HG02798 (cell line): ENCODE measurements at regions not wholly inside any gene's neighbourhood (a gene's known extent, or its start where the extent isn't known, plus 50 kb on each side); places are given as distances from the start of the nearest gene placed in this dataset.

Experiments
- ATAC-seq: cut with Tn5 transposase; IDR thresholded peaks from one replicate; pipeline ENCODE4 v1.9.1; 2021; ENCODE audit warnings: mild to moderate bottlenecking; ENCODE audit not compliant: unreplicated experiment, poor library complexity

DNA sequence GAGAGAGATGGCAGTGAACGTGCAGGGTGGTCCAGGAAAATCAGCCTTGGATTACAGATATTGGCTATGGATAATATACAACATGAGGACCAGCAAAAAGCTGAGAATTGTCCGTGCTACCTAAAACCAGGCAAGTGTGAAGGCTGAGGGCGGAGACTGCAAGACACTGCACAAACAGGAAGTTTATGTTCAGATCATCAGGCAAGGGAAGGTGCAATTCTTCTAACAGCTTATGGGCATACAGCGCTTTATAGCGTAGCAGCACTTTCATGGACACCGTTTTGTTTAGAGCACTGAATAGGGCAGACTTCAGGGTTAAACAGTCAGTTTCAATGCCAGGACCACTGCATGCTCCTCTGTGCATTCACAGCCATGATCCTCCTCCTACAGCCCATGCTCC lies 93.1 kb upstream of the TMEM45B start:
- no peak for ATAC-seq

DNA sequence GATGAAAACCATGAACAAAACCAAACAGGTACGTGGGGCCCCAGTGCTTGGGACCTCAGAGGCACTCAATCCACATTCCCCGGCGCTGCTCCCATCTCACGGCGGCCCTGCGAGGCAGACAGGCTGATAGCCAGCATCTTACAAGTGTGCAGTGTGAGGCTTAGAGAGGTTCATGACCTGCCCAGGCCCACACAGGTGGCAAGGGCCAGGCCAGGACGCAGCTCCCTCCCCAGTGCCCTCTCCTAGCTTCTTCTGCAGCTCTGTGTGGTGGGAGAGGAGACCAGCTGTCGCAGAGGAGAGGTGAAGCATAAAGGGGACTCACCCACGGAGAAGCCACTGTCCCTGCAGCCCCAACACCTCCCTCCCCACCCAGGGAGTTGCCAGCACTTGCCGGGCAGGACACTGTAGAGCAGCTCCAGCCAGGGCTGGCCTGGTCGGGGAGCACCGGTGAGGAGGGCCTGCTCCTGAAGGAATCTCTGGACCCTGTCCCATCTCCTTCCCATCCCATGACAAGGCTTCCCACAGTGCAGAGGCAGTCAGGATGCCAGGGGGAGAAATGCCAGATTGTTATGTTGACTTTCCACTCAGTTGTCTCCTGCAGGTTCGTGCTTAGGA lies 92.4 kb upstream of the TMEM45B start:
- ATAC-seq = no peak

DNA sequence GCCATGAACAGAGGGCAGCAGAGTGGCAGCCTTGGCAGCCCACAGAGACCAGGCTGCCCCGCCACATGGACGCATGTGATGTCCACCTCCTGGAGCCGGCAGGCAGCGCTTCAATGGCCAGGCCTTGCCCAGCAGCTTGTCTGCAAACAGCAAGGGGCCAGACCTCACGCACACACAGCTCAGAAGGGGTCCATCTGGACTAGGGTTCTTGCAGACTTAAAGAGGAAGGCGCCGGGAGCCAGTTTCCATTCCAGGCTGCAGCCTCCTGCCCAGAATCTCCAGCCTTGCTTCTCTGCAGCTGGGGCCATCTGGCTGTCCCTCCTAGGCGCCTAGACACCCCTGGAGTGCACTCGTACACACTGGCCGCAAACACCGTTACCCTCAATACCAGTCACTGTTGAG lies 91.9 kb upstream of the TMEM45B start:
- ATAC-seq = no peak

DNA sequence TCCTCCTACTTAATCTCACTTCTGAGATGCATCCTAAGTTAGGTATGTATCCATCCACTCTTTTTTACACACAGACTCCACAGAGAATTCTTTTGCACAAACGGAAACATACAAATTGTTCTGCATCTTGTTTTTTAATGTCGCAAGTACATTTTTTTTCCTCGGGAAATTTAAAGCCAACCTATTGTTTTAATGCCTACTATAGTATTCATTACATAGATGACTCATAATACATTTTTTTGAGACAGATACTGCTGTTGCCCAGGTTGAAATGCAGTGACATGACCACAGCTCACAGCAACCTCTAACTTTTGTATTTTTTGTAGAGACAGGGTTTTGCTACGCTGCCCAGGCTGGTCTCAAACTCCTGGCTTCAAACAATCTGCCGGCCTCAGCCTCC lies 90.8 kb upstream of the TMEM45B start:
- no peak for ATAC-seq

DNA sequence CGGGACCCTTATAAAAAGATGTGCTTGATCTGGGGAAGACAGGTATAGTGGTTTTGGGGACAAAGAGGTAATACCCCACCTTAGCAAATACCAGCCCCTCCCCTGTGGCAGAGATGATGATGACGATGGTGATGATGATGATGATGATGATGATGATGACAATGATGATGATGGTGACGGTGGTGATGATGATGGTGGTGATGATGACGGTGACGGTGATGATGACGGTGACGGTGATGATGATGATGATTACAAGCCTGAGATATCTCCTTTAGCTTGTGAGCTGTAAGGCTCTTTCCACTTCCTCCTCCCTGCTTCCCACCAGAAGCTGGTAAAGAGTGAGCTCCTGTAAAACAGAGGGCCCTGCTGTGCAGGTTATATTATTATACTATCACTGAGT lies 89.5 kb upstream of the TMEM45B start:
- ATAC-seq = no peak

DNA sequence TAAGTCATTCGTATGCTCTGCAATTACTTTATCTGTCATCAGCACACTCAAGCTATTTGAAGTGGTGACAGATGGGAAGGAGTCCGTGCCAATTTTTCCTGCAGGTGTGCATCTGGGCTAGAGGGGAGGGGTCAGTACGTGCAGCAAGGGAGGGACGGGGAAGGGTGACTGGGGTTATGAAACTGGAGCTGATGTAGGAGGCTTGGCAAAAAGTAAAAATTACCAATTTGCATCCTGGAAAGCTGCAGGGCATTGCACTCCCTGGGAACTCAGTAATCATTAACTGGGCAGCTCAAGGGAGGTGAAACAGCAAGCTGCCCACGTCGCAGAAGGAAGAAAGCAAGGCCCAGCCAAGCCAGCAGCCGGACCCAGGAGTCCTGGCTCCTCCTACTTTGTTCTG lies 87.1 kb upstream of the TMEM45B start:
- no peak for ATAC-seq

DNA sequence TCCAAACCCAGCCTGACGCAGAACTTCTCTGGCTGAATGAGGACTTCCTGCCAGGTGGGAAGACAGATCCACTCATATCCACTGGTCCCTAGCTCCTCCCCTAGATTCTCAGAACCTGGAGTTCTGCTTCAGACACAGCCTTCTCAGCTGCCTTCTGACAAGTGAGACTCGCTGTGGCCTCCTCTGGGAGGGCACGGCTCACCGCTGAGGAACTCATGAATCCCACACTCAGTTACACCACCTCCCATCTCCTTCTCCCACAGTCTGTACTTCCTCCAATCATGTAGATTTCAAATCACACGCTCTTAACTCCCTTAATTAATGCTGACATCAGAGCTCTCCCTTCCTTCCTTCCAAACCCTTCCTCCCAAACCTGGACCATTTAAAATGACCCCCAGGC lies 86.4 kb upstream of the TMEM45B start:
- no peak for ATAC-seq

DNA sequence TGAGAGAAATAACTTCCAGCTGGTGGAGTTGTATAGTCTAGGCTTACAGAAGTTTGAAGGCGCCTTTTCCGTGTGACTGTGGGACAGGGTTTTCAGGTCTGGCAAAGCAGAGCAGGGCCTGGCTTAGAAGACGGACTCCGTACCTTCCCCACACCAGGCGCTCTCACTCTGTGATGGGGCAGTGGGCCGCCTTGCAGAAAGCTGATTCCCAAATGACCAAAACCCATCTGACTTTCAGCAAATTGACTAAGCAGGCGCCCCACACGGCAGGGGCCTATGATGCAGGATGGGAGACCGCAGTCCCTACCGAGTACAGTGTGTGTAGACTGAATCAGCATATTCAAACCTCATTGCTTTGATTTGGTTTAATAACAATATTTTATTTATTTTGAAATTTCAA lies 85.8 kb upstream of the TMEM45B start:
- ATAC-seq = no peak

DNA sequence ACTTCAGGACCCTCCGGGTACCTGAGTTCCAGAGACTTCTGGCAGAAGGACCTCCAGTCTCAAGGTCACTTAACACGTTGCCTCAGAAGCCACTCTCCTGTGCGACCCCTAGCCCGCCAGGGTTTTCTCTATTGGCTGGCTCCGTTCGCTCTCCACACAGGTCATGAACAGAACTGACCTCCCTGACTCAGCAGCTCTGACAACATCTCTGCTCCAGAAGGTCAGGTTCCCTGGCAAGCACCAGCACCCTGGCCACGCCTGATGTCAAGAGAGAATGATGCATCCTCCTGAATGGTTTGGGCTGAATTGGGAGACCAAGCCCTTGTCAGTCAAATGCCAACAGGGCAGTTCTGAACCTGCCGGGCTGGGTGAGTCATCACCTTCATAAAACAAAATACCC lies 84.3 kb upstream of the TMEM45B start:
- no peak for ATAC-seq

DNA sequence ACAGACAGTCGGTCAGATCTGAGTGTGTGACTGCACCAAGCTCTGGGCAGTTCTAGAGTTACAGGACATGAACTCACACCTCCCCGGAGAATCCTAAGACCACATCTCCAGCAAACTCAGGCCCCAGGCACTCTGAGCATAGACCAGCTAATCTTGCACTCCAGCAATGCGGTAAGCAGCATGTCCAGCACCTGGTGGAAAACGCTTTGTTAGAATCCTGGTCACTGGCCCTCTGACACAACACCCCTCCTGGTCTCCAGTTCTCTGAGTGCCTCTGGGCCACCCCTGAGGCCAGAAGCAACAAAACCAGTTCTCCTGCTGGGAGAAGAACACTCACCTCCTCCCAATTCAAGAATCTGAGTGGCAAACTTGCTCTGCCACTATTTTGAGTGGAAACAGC lies 82.7 kb upstream of the TMEM45B start:
- ATAC-seq = no peak

DNA sequence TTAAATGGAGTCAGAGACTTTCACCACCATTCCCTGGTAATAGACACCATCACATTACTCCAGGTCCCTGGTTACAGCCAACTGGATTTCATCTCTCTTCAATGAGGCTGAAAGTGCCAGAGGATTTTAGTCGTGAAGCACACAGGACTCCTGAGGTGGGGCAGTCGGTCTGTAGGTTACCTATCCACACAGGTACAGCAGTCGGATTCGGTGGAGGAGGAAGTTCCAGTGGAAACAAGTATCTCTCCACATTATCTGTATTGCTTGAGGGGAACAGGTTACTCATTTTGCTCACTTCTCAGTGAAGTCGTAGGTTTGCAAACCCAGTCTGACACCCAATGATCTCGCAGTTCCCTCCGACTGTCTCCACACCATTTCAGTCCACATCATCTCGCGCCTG lies 82.3 kb upstream of the TMEM45B start:
- ATAC-seq = no peak

DNA sequence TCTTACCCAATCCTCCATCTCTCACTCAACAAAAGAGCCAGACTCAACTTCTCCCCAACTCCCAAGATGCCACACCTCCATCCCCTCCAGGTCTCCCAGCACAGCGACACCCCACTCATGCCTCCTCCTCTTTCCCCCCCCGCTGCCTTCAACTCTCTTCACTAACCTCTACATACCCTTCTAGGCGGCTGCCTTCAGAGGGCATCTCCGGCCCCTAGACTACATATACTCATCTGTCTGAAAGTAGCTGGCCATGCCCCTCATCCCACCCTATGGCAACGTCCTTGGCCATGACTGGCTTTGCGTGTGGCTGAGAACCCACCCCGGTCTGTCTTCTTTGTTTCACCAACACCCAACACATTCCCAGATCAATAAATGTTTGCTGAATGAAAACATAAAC lies 81.7 kb upstream of the TMEM45B start:
- no peak for ATAC-seq

DNA sequence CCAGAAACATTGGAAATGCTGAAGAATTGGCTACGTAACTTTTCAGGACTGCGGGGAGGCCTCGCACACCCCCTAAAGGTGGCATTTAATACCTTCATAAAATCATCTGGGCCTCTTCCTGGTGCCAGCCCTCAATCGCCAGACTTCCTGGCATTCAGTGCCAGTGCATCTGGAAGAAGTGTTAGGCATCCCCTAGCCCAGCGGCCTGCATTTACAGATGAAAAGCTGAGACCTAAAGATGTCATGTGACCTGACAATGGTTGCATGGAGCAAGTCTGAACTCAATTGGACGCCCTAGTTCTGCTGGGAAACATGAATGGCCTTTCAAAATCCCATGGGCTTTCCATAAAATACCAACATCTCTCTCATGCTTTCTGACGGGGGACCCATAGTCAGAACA lies 81.0 kb upstream of the TMEM45B start:
- ATAC-seq = no peak

DNA sequence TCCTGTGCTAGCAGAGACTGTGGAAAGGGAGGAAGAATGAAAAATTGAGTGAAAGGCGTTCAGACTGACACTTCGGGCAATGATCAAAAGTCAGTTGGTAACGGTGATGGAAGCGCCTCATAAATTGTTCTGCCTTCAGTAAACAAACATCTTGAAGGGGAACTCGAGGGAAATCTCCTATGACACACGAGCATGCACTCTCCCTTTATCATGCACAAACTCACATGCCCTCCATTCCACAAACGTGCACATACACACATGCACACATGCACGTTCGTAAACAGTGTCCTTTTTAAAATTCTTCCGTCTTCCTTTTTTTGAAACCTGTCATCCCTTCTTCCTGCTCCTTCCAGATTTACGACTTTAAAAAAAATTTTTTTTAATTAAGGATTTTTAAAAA lies 77.8 kb upstream of the TMEM45B start:
- ATAC-seq = no peak

DNA sequence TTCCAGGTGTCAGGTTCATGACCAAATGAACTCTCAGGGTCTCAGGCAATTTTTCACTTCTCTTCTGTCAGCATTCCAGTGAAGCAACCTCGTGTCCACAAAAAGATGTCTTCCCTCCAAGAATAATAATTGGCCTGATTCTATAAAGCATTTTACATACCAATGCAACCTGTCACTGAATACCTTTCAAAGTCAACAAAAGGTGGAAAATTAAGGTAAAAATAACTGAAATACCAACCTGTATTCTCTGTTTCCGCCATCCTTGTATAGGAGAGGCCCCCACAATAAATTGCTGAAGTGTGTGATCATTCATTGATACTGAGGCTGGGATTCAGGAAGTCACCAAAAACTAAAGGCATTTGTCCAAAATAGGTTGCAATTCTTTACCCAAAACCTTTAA lies 77.4 kb upstream of the TMEM45B start:
- ATAC-seq = no peak

DNA sequence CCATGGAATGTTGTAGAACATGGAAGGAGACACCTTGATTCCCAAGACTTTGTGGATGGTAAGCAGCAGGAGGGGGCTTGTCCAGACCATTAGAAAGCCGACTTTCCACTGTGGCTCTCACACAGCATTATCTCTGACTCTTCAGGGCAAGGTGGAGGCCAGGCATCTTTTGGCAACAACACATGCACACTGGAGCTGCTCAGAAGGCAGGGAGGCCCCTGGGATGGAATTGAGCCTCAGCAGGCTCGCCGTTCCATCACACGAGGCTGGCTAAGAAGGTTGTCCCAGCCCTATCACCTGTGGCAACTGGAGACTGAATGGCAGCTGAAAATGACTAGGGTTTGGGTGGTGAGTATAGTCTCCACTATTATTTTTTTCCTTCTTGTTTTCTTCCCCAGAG lies 76.3 kb upstream of the TMEM45B start:
- ATAC-seq = no peak

DNA sequence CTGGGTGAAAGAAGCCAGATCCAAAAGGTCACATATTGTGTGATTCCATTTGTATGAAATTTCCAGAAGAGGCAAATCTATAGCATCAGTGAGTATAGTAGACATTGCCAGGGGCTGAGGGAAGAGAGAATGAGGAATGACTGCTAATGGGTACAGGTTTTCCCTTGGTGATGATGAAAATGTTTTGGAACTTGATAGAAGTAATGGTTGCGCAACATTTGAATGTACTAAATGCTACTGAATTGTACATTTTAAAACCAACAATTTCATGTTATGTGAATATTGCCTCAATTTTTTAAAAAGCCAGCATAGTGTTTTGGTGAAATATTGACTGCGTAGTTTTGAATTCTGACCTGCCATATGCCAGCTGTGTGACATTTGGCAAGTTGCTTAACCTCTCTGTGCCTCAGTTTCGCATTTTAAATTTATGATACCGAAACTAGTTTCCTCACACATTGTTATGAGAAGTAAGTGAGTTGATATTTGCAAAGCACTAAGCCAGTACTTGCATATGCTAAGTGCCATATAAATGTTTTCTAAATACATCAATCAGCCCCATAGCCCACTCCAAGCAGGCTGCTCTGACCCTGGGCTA lies 75.4 kb upstream of the TMEM45B start:
- no peak for ATAC-seq

DNA sequence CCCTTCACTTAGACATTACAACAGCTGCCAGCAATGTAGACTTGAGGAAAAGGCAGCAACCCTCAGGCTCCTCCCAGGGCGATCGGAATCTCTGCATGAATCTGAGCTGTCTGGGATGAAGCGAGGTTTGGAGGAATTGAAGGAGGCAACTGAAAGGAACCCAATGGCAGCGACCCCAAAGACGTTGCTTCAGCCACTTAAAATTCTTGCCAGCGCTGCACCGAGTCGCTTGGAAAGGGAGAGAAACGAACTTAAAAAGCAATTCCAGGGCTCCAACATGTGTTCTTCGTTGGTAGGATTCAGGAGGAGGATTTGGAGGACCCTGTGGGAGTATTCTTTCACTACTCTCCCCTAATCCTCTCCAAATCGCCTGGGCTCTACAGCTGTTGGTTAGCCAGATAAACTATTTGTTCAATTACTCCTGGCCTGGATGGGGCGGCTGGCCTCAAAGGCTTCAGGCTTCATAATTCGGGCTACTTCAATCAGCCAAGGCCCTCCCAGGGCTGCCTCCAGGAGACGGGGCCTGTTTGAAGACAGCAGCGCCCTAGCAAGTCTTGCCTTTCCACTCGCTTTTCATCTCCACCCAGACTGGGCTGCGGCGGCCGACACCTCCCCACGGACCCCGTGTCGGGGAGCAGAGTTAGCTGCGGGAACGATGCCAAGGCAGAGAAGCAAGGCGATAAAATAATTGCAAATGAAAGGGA lies 72.4 kb upstream of the TMEM45B start:
- no peak for ATAC-seq

DNA sequence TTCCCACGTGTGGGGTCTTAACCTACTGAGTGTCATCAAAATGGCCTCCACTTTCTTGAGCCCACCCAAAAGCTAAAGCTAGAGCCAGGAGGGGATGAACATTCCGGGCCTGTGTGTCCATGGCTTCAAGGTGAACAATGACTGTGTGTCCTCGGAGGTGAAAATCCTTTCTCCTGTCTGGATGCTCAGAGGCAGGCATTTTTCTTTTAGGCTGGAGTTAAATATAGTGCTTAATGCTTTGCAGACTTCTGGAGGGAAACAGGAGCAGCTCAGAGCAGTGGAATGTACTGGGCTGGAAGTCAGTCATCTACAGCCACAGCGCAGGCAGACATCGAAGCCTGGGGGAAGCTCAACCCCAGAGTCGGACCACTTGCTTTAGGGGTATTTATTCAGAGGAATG lies 68.6 kb upstream of the TMEM45B start:
- no peak for ATAC-seq

DNA sequence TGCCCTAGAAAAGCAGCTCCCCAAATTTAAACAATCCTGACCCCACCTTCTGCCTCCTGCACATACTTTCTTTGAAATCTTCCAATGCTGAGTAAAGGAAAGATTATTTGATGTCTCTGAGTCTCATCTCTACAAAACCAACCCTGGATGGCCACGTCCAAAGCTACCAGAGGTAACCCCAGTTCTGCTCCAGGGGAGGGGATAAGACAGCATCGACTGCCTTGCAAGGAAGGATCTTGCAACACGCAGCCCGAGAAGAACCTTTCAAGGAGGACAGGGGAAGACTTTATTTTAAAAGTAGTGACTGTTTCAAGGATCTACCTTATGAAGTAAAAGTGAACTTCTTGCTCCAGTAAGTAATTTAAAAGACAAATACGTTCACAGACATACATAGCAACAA lies 66.5 kb upstream of the TMEM45B start:
- ATAC-seq = no peak

DNA sequence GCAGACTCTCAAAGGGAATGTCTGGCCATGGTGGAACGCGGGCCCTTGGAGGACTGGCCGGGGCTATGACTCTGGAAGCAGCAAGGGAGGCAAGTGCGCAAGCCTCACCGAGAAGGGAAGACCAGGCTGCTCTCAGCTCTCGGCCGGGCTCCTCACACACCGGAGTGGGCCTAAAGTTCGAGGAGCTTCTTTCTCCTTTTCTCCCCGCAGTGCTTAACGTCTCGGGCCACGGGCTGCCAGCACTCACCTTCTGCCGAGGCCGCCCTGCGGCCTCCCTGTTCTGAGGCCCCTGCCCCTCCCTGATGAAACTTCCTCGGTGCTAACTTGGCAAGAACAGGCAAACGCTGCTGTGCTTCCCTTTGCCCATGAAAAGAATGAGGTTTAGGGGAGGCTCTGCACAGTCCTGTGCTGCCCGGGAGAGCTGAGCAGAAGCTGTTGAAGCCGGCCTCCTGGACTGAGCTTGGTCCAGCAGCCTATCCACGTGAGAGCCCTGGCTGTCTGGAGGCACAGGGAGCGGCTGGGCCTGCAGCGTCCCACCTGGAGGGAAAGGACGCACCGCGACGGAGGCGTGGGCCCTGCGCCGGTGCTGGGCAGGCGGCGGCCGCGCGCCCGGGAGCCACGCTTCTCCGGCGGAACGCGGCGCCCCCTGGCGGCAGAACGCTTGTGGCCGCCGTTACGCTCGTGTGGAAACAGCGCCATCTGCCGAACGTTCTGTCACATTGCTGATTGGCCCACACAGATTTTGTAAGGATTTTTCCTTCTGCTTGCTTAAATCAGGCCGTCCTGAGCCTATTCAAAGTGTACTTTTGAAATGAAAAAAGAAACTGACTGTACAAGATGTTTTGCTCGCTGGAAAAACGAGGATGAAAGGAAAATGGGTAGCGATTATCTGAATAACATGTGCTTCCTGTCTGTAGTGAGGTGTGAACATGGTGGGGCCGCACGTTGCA lies 65.0 kb upstream of the TMEM45B start:
- peak; percentile 93 for ATAC-seq
